Lung (tissue), 11 donors: ENCODE measurements at regions not wholly inside any gene's neighbourhood (a gene's known extent, or its start where the extent isn't known, plus 50 kb on each side); places are given as distances from the start of the nearest gene placed in this dataset.

Source experiments
- ATAC-seq: fragments of 200-7000 bp; cut with Tn5 transposase; one replicate; pipeline ENCODE4 v1.9.1; 2020; ENCODE audit warnings: moderate number of reproducible peaks; ENCODE audit not compliant: insufficient read depth, low FRiP score
- DNase-seq, 3 donors: peaks; one replicate each; pipeline ENCODE4 v3.0.0-alpha.2; 2013 to 2017
- H3K27ac ChIP-seq, 2 donors: one replicate each; pipeline ENCODE4 v1.5.1; 2013; ENCODE audit warnings: mild to moderate bottlenecking in 2 of 2, moderate library complexity in 2 of 2, control low read depth in 1 of 2, inconsistent platforms in 1 of 2, low read depth in 1 of 2, low read length in 1 of 2
- H3K27me3 ChIP-seq, 3 donors: one replicate each; pipeline ENCODE4 v1.5.1; 2013; ENCODE audit warnings: low read length in 2 of 3; ENCODE audit not compliant: control insufficient read depth in 3 of 3, insufficient read depth in 3 of 3
- H3K36me3 ChIP-seq, 4 donors: one replicate each; pipeline ENCODE4 v1.5.1; 2013; ENCODE audit warnings: low read length in 4 of 4, mild to moderate bottlenecking in 1 of 4, moderate library complexity in 1 of 4; ENCODE audit not compliant: control insufficient read depth in 4 of 4, insufficient read depth in 4 of 4
- H3K4me1 ChIP-seq, 5 donors: one replicate each; pipeline ENCODE4 v1.5.1; 2013; ENCODE audit warnings: low read length in 5 of 5, mild to moderate bottlenecking in 2 of 5, moderate library complexity in 1 of 5; ENCODE audit not compliant: control insufficient read depth in 5 of 5, insufficient read depth in 5 of 5
- H3K4me3 ChIP-seq: one replicate; pipeline ENCODE4 v1.5.1; 2013; ENCODE audit warnings: mild to moderate bottlenecking, control low read depth, moderate library complexity
- H3K9ac ChIP-seq, 2 donors: one replicate each; pipeline ENCODE4 v1.5.1; 2013; ENCODE audit warnings: low read length in 2 of 2, control low read depth in 1 of 2; ENCODE audit not compliant: insufficient read depth in 1 of 2
- H3K9me3 ChIP-seq, 4 donors: one replicate each; pipeline ENCODE4 v1.5.1; 2013; ENCODE audit warnings: low read length in 3 of 4, mild to moderate bottlenecking in 1 of 4, moderate library complexity in 1 of 4; ENCODE audit not compliant: control insufficient read depth in 4 of 4, insufficient read depth in 3 of 4
- WGBS, 2 donors: extraction: QIAGEN DNeasy Blood & Tissue Kit; methylation state at CpG; one replicate each; pipeline ENCODE4 v1.1.7; 2013; 5-methylcytosine and 5-hydroxymethylcytosine counted together
- TF ChIP-seq, protein P1 (sequence below): IDR thresholded peaks from 2 replicates; pipeline ENCODE4 v1.5.1; 2012; ENCODE audit warnings: mild to moderate bottlenecking; ENCODE audit errors: control extremely low read depth, extremely low read depth
- donor health status: control.
- donor health status: control.
- donor health status: Bipolar disorder and iron deficiency.
- donor health status: healthy.
- donor health status: DM: yes; HTN: yes; CAD: no.

DNA sequence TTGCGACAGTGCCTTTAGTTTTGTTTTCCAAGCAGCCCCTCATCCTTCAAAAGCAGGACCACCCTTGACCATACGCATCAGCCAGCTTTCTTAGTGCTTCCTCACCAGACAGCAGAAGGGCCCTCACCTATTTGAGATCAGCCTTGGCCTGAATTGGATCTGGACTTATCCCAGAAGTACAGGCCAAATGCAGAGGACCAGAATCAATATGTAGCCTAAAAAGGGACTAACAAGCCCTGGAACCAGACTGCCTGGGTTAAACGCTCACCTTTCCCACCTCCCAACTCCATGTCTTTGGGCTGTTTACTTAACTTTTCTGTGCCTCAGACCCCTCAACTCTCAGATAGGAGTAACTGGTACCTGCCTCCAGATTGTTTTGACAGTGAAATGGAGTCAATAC, 77.7 kb upstream of the ATP6AP2 start:
- no peaks in the 10 kb centered on the region for H3K4me1 ChIP-seq
- no peak overlapping the region for H3K27ac ChIP-seq
- H3K36me3 ChIP-seq = no peaks in the 10 kb centered on the region
- DNase-seq (no peak), ATAC-seq (no peak)
- H3K9ac ChIP-seq = no peak overlapping the region
- peaks cover 3 to 10% (median 7%) of the 10 kb centered on the region in 3 donors for H3K27me3 ChIP-seq
- H3K9me3 ChIP-seq = no peaks in the 10 kb centered on the region
- no peak overlapping the region for H3K4me3 ChIP-seq
- TF ChIP-seq, protein P1, sequence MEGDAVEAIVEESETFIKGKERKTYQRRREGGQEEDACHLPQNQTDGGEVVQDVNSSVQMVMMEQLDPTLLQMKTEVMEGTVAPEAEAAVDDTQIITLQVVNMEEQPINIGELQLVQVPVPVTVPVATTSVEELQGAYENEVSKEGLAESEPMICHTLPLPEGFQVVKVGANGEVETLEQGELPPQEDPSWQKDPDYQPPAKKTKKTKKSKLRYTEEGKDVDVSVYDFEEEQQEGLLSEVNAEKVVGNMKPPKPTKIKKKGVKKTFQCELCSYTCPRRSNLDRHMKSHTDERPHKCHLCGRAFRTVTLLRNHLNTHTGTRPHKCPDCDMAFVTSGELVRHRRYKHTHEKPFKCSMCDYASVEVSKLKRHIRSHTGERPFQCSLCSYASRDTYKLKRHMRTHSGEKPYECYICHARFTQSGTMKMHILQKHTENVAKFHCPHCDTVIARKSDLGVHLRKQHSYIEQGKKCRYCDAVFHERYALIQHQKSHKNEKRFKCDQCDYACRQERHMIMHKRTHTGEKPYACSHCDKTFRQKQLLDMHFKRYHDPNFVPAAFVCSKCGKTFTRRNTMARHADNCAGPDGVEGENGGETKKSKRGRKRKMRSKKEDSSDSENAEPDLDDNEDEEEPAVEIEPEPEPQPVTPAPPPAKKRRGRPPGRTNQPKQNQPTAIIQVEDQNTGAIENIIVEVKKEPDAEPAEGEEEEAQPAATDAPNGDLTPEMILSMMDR = no peak
- WGBS, 2 donors = 86 to 95% methylated on average over 3 of the region's 3 CpGs

DNA sequence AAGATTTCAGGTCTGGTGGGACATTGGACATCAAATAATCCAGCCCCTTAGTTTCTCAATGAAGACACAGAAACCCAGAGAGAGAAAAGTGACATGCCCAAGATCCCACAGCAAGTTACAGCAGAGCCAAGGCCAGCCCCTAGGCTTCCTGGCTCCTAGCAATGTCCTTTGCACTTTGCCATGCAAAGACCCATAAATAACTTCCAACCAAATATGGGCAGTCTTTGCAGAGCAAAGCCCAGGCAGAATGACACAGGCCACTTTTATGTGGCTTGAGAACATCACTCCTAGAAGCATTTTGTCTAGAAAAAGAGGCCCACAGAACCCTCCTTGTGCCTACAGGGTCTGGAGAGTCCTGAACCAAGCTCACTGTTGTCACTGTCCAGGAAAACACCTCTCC, 78.1 kb upstream of the ATP6AP2 start:
- H3K9me3 ChIP-seq = no peaks in the 10 kb centered on the region
- peaks cover 3 to 10% (median 9%) of the 10 kb centered on the region in 3 donors for H3K27me3 ChIP-seq
- H3K9ac ChIP-seq = no peak overlapping the region
- DNase-seq = no peak
- ATAC-seq = no peak
- TF ChIP-seq, protein P1 = no peak
- no peak overlapping the region for H3K4me3 ChIP-seq
- H3K27ac ChIP-seq = no peak overlapping the region
- no peaks in the 10 kb centered on the region for H3K36me3 ChIP-seq
- no peaks in the 10 kb centered on the region for H3K4me1 ChIP-seq

DNA sequence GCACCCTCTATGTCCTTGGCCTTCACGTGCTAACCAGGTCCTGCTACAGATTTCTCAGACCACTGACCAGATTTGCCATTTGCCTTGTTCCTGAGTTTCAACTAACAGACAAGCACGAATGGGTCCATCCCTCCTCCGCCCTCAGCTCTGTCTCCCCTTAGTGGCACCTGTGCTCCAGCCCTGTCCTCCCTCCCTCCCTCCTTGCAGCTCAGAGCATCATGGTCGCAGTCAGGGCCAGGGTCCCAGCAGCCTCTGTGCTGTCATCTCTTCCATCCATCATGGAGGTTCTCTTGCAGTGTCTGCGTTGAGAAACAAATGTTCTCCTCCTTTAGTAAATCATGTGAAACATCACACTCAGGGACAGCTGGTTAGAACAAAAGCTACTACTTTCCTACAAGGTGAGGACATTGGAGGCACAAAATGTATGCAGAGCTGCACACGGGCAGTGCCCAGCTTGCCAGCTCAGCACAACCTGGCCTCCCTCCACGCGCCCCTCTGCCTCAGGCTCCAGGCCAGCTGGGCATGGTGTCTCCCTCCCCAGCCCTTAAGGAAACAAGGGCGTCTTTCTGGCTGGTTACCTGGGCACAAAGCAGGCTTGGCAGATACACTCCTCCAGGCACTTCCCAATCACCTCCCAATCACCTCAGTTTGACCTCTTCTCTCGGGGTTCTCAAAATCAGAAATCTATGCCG, 79.5 kb upstream of the ATP6AP2 start:
- TF ChIP-seq, protein P1 = no peak
- DNase-seq = no peak
- H3K36me3 ChIP-seq = no peaks in the 10 kb centered on the region
- no peaks in the 10 kb centered on the region for H3K4me1 ChIP-seq
- no peak overlapping the region for H3K4me3 ChIP-seq
- H3K9me3 ChIP-seq = peaks cover 0 to 4% (median 0%) of the 10 kb centered on the region in 4 donors
- WGBS, 2 donors = 80 to 96% methylated on average over 9 to 11 of the region's 11 CpGs
- H3K27ac ChIP-seq = no peak overlapping the region
- no peak for ATAC-seq
- H3K9ac ChIP-seq = no peak overlapping the region
- peaks cover 3 to 9% (median 7%) of the 10 kb centered on the region in 3 donors for H3K27me3 ChIP-seq

DNA sequence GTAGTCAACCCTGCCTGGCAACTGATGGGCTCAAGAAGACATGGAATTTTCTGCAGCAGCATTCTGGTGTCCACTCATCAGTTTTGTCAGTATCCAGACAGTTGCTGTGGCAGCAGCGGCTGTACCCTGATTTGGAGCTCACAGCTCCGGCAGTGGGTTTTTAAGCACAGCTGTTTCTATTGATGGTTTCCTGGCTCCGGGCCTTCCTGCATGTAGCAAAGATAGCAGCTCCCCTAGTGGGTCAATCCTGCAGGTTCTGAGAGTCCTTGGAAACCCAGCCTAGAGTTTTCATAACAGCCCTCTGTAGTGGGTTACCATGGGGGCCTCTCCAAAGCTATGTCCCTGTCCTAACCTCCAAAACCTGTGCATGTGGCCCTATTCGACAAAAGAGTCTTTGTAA, 84.0 kb upstream of the ATP6AP2 start:
- 67 to 74% methylated on average over 4 of the region's 4 CpGs for WGBS, 2 donors

More for the DNA sequence above, 84.0 kb upstream of the ATP6AP2 start:
- peak; percentile 82 to 88 (median 87) for DNase-seq
- Histone ChIP-seq H3K4me1 (no peaks in the 10 kb centered on the region), H3K27ac (no peak overlapping the region), H3K27me3 (peaks cover 3 to 13% (median 5%) of the 10 kb centered on the region in 3 donors), H3K36me3 (no peaks in the 10 kb centered on the region), H3K9ac (no peak overlapping the region), H3K9me3 (peaks cover 0 to 15% (median 0%) of the 10 kb centered on the region in 4 donors), H3K4me3 (no peak overlapping the region)
- no peak for ATAC-seq
- TF ChIP-seq, protein P1 = no peak
